Large intestine (tissue), 3 donors: ENCODE measurements at regions not wholly inside any gene's neighbourhood (a gene's known extent, or its start where the extent isn't known, plus 50 kb on each side); places are given as distances from the start of the nearest gene placed in this dataset.
"Not testable (repeated sequence)": the region's sequence is repeated elsewhere in the genome, so short reads cannot be mapped to it uniquely, and the experiment has no call there.

Experiments
- DNase-seq, 2 donors: peaks; one replicate each; pipeline versions ENCODE4 v3.0.0 to v3.0.0-alpha.2; 2013
- H3K27ac ChIP-seq: one replicate; pipeline ENCODE4 v1.5.1; 2013; ENCODE audit warnings: low read length
- H3K27me3 ChIP-seq: 2 replicates; pipeline ENCODE4 v1.6.1; 2013; ENCODE audit warnings: low read length; ENCODE audit not compliant: control insufficient read depth, insufficient read depth
- H3K36me3 ChIP-seq: 2 replicates; pipeline ENCODE4 v1.6.1; 2013; ENCODE audit warnings: low read length; ENCODE audit not compliant: control insufficient read depth, insufficient read depth
- H3K4me1 ChIP-seq: one replicate; pipeline ENCODE4 v1.6.1; 2013; ENCODE audit warnings: low read length; ENCODE audit not compliant: control insufficient read depth, insufficient read depth
- H3K4me3 ChIP-seq: one replicate; pipeline ENCODE4 v1.5.1; 2013; ENCODE audit warnings: low read length
- H3K9me3 ChIP-seq: one replicate; pipeline ENCODE4 v1.6.1; 2013; ENCODE audit warnings: mild to moderate bottlenecking, low read depth, low read length, moderate library complexity; ENCODE audit not compliant: control insufficient read depth
- WGBS: methylation state at CpG from one replicate; pipeline ENCODE4 v1.1.5; 2013; ENCODE audit warnings: low lambda C conversion rate; ENCODE audit not compliant: insufficient coverage; 5-methylcytosine and 5-hydroxymethylcytosine counted together

DNA sequence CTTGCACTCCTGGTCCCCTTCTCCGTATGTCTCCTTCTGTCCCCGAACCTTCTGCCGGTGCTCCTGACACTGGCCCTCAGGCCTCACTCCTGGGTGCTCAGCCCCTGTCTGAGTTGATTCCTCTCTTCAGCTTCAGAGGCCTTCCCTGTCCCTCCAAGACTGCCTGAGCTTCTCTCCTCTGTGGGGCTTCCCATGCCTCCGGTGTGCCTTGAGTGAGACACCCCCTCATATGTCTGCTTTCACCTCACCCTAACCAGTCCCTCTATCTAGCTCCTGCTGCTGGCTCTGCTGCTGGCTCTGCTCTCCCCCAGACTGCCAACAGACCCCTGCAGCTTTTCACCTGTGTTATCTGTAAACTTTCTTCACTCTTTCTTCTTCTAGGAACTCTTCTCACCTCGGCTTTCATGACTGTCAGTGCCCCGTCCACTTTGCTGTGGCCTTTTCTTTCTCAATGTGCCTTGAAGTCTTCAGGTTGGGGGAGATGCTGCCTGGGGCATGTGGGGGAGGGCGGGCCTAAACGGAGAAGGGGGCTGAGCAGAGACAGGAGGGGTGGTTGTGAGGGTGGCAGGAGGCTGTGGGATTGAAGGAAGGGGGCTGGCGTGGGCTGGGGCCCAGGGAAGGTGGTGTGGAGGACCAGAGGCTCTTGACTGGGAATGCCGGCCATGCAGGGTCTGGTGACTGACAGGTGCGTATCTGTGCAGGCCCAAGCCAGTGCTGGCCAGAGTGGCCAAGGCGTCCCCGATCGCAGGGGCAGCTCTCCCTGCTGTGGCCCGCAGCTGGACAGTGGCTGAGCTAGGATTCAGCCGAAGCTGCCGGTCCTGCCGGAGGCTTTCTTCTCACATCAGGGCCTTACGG is 81.3 kb downstream of the METRNL start:
- no peak for DNase-seq
- H3K27me3 ChIP-seq: peaks cover 4% of the 10 kb centered on the region
- no peaks in the 10 kb centered on the region for H3K9me3 ChIP-seq
- H3K4me3 ChIP-seq: no peak overlapping the region
- WGBS: no CpG with 5 or more reads among the region's 19 CpGs
- H3K36me3 ChIP-seq: no peaks in the 10 kb centered on the region
- no peaks in the 10 kb centered on the region for H3K4me1 ChIP-seq
- H3K27ac ChIP-seq: no peak overlapping the region

GRCh38 chr17:83161298-83162034 is 82.1 kb downstream of the METRNL start:
- Histone ChIP-seq H3K27me3 (peaks cover 4% of the 10 kb centered on the region), H3K27ac (no peak overlapping the region), H3K9me3 (no peaks in the 10 kb centered on the region), H3K4me3 (no peak overlapping the region), H3K36me3 (no peaks in the 10 kb centered on the region), H3K4me1 (no peaks in the 10 kb centered on the region)
- no CpG with 5 or more reads among the region's 14 CpGs for WGBS
- DNase-seq: peak in 1 of 2 donors; percentile 18

DNA sequence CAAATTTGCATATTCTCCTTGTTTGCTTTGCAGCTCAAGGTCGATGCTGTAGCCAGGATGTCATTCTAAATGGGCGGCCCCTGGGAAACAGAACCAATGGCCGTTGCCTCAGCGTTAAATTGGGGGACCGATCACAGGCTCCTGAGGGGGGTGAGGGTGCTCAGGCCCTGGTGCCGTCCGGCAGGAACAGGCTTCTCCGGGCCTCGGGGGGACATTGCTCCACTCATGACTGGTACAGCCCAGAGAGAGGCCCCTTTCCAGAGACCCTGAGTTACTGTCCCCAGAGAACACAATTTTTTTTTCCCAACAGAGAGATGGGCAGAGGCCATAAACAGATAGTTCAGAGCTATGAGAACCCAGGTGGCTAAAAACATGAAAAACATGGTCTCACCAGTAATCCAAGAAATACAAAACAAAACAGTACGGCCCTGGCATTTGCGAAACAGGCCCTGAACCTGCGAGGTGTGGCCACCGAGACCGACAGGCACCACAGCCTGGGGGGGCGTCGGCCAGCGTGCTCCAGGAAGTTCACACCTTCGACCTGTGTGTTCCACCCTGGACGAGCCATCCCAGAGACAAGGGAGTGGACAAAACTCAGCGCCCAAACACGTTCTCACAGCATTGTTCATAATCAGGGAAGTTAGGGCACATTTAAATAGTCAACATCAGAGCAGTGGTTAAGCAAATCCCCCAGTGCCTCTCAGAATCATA is 82.8 kb downstream of the METRNL start:
- Histone ChIP-seq H3K27me3 (peaks cover 4% of the 10 kb centered on the region), H3K36me3 (no peaks in the 10 kb centered on the region), H3K4me1 (no peaks in the 10 kb centered on the region), H3K27ac (no peak overlapping the region), H3K9me3 (no peaks in the 10 kb centered on the region), H3K4me3 (no peak overlapping the region)
- WGBS: no CpG with 5 or more reads among the region's 21 CpGs
- no peak for DNase-seq

- DNase-seq: no peak
- Histone ChIP-seq H3K27ac (no peak overlapping the region), H3K36me3 (no peaks in the 10 kb centered on the region), H3K9me3 (no peaks in the 10 kb centered on the region), H3K4me3 (no peak overlapping the region), H3K27me3 (peaks cover 4% of the 10 kb centered on the region), H3K4me1 (no peaks in the 10 kb centered on the region)
- WGBS: no CpG with 5 or more reads among the region's 3 CpGs
These were observed 85.1 kb downstream of the METRNL start for GRCh38 chr17:83164490-83164889.

DNA sequence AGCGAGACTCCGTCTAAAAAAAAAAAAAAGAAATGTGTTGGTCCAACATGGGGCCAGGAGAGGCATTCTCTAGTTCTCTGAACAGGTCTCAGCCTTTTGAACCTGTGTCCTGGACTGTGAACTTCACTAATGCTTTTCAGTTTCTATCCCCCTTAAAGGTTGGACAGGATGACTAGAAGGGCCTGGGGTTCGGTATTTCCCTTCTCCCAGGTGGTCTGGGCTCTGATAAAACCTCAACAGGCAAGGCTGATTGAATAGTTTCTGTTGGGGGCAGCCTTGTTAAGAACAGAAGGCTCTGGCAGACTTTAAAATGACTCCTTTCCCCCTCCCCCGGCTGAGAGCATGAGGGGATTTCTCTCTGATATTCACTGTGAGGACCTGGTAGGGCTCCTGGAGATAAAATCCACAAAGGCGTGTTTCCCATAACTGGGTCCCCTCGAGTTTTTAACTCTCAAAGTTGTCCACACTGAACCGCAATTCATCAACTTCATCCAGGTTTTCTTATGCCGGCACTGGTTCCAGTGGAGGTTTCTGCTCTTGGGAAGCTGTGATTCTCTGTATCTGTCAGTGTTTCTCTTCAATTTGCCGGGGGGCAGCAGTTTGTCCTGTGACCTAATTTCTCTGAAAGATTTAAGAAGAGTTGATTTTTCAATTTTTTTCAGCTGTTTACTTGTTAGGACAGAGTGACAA is 91.3 kb downstream of the METRNL start:
- Histone ChIP-seq H3K9me3 (no peaks in the 10 kb centered on the region), H3K27ac (no peak overlapping the region), H3K4me1 (no peaks in the 10 kb centered on the region), H3K27me3 (peaks cover 4% of the 10 kb centered on the region), H3K36me3 (no peaks in the 10 kb centered on the region), H3K4me3 (no peak overlapping the region)
- WGBS: no CpG with 5 or more reads among the region's 9 CpGs
- no peak for DNase-seq

GRCh38 chr17:83171661-83172060 is 92.3 kb downstream of the METRNL start:
- Histone ChIP-seq H3K4me3 (no peak overlapping the region), H3K27me3 (peaks cover 4% of the 10 kb centered on the region), H3K27ac (no peak overlapping the region), H3K9me3 (no peaks in the 10 kb centered on the region), H3K4me1 (no peaks in the 10 kb centered on the region), H3K36me3 (no peaks in the 10 kb centered on the region)
- WGBS: no CpG with 5 or more reads among the region's 21 CpGs
- no peak for DNase-seq

DNA sequence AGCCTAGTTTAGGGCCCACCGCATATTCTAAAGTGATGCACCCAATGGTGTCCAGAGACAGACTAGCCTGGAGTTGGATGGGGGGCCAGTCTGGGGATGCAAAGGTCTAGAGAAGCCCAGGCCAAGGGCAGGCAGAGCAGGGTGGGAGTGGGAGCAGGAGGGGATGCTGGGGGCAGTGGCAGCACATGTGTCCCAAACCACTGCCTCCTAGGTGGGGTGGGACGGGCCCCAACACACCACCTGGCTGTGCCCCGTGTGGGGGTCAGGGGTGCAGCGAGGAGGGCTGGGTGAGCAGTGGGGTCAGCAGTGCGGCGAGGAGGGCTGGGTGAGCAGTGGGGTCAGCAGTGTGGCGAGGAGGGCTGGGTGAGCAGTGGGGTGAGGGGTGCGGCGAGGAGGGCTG is 92.7 kb downstream of the METRNL start:
- no CpG with 5 or more reads among the region's 9 CpGs for WGBS
- H3K36me3 ChIP-seq: not testable (repeated sequence)

GRCh38 chr17:83172646-83173045 is 93.2 kb downstream of the METRNL start:
- not testable (repeated sequence) for H3K4me3 ChIP-seq, H3K27ac ChIP-seq, H3K27me3 ChIP-seq, H3K36me3 ChIP-seq, H3K9me3 ChIP-seq, H3K4me1 ChIP-seq, DNase-seq
- WGBS: no CpG with 5 or more reads among the region's 20 CpGs

More for the DNA sequence above, 92.7 kb downstream of the METRNL start:
- not testable (repeated sequence) for H3K4me1 ChIP-seq, H3K4me3 ChIP-seq, H3K27me3 ChIP-seq, H3K27ac ChIP-seq, H3K9me3 ChIP-seq, DNase-seq

DNA sequence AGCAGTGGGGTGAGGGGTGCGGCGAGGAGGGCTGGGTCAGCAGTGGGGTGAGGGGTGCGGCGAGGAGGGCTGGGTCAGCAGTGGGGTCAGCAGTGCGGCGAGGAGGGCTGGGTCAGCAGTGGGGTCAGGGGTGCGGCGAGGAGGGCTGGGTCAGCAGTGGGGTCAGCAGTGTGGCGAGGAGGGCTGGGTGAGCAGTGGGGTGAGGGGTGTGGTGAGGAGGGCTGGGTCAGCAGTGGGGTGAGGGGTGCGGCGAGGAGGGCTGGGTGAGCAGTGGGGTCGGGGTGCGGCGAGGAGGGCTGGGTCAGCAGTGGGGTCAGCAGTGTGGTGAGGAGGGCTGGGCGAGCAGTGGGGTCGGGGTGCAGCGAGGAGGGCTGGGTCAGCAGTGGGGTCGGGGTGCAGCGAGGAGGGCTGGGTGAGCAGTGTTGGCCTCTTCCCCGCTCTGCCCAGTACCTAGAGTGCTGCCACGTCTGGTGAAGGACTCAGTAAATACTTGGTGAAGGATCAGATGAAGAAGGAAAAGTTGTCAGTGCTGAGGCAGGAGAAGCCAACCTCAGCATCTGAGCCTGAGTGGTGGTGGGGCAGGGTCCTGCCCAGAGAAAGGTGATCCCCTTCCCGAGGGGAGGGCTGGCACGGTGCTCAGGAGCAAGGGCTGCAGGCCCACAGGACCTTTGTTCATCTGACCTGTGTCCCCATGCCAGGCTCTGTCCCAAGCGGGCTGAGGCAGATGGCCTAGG is 93.9 kb downstream of the METRNL start:
- not testable (repeated sequence) for H3K27ac ChIP-seq, DNase-seq, H3K9me3 ChIP-seq, H3K4me3 ChIP-seq, H3K36me3 ChIP-seq, H3K4me1 ChIP-seq, H3K27me3 ChIP-seq
- no CpG with 5 or more reads among the region's 24 CpGs for WGBS
